Dendritic cell treated with granulocyte-macrophage colony-stimulating factor and Interleukin-4, amounts not matched to agents 40 ng/mL and 50 ng/mL, for 4 days (primary cell): ENCODE measurements at regions not wholly inside any gene's neighbourhood (a gene's known extent, or its start where the extent isn't known, plus 50 kb on each side); places are given as distances from the start of the nearest gene placed in this dataset.
"Not testable (repeated sequence)": the region's sequence is repeated elsewhere in the genome, so short reads cannot be mapped to it uniquely, and the experiment has no call there.

ENCODE experiments used
- H3K27ac Mint-ChIP-seq: one replicate; pipeline ENCODE4 v1.8.0; 2022; ENCODE audit warnings: mild to moderate bottlenecking, mixed read lengths
- H3K27me3 Mint-ChIP-seq: one replicate; pipeline ENCODE4 v1.8.0; 2022; ENCODE audit warnings: mild to moderate bottlenecking, mixed read lengths
- H3K36me3 Mint-ChIP-seq: one replicate; pipeline ENCODE4 v1.8.0; 2022; ENCODE audit warnings: low read depth, mixed read lengths
- H3K4me1 Mint-ChIP-seq: one replicate; pipeline ENCODE4 v1.8.0; 2022; ENCODE audit warnings: low read depth, mixed read lengths
- H3K4me3 Mint-ChIP-seq: one replicate; pipeline ENCODE4 v1.8.0; 2022; ENCODE audit warnings: mild to moderate bottlenecking, moderate library complexity, mixed read lengths
- H3K9me3 Mint-ChIP-seq: one replicate; pipeline ENCODE4 v1.8.0; 2022; ENCODE audit warnings: mixed read lengths
- intact Hi-C: fragments of 100-400 bp; cut with micrococcal nuclease; formaldehyde crosslinking; loops from one replicate; pipeline ENCODE4 v1.15.0; 2022

DNA sequence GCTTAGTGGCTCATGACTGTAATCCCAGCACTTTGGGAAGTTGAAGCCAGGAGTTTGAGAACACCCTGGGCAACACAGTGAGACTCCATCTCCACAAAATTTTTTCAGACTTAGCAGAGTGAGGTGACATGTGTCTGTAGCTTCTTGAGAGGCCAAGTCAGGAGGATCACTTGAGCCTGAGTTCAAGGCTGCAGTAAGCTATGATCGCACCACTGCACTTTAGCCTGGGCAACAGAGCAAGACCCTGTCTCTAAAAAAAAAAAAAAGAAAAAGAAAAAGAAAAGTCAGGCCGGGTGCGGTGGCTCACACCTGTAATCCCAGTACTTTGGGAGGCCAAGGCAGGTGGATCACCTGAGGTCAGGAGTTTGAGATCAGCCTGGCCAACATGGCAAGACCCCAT lies 54.0 kb upstream of the URI1 start:
- intact Hi-C loops, H3K36me3 Mint-ChIP-seq, H3K27me3 Mint-ChIP-seq, H3K4me3 Mint-ChIP-seq, H3K9me3 Mint-ChIP-seq, H3K27ac Mint-ChIP-seq, H3K4me1 Mint-ChIP-seq: not testable (repeated sequence)

DNA sequence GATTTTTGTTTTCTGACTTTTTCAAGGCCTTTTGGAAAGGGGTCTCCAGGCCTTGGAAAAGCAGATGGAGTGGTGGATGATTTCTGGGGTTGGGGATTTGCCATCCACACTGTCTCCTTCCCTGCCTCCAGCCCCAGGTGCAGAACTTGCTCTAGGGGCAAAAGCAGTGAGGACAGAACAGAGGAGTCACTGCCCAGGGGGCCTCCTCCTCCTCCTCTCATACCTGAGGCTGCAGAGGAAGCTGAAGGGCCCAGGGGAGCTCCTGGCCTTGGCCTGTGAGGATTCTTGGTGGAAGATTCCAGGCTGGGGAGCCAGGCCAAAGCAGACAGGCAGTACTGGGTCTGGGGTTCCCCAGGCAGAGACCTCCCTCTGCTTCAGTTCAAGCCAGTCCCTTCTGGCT lies 52.3 kb upstream of the URI1 start:
- H3K4me3 Mint-ChIP-seq = no peak overlapping the region
- H3K27ac Mint-ChIP-seq = no peak overlapping the region
- no peaks in the 10 kb centered on the region for H3K9me3 Mint-ChIP-seq
- H3K4me1 Mint-ChIP-seq = peaks cover 5% of the 10 kb centered on the region
- intact Hi-C loops = no loop called here
- H3K27me3 Mint-ChIP-seq = peaks cover 2% of the 10 kb centered on the region
- no peaks in the 10 kb centered on the region for H3K36me3 Mint-ChIP-seq

- Mint-ChIP-seq H3K4me3 (no peak overlapping the region), H3K27me3 (peaks cover 2% of the 10 kb centered on the region), H3K27ac (no peak overlapping the region), H3K4me1 (peaks cover 5% of the 10 kb centered on the region), H3K36me3 (no peaks in the 10 kb centered on the region), H3K9me3 (no peaks in the 10 kb centered on the region)
- intact Hi-C loops = no loop called here
These were observed 51.6 kb upstream of the URI1 start for GRCh38 chr19:29890392-29890791.
